PC-9 (cell line): ENCODE measurements at regions not wholly inside any gene's neighbourhood (a gene's known extent, or its start where the extent isn't known, plus 50 kb on each side); places are given as distances from the start of the nearest gene placed in this dataset.

Experiments
- EZH2 ChIP-seq: fragments of 200-600 bp; sonication (generic); IDR thresholded peaks from 2 replicates; pipeline ENCODE4 v1.8.0; 2017; ENCODE audit warnings: antibody characterized with exemption, low read depth
- TF ChIP-seq, protein P1 (sequence below): fragments of 200-600 bp; sonication (generic); conservative IDR thresholded peaks from 2 replicates; pipeline ENCODE4 v1.6.1; 2017; ENCODE audit warnings: mixed run types, antibody characterized with exemption, mild to moderate bottlenecking, moderate library complexity

DNA sequence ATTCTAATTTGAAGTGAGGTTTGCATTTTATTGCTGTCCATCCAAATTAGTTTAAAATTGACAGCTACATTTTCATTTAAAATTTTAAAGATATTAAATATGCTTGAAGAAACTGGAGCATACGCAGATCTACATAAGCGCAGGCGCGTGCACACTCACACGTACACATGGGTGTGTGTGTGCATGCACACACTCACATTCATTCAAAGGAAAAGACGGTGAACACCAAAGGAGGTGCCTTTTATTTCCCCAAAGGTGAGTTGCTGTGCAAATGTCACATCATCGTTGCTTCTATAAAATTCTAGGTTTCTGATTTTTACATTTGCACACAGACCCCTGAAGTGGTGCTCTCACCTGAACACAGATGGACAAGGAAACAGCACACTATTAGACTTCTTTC lies 194.2 kb downstream of the GRB14 start:
- TF ChIP-seq, protein P1, sequence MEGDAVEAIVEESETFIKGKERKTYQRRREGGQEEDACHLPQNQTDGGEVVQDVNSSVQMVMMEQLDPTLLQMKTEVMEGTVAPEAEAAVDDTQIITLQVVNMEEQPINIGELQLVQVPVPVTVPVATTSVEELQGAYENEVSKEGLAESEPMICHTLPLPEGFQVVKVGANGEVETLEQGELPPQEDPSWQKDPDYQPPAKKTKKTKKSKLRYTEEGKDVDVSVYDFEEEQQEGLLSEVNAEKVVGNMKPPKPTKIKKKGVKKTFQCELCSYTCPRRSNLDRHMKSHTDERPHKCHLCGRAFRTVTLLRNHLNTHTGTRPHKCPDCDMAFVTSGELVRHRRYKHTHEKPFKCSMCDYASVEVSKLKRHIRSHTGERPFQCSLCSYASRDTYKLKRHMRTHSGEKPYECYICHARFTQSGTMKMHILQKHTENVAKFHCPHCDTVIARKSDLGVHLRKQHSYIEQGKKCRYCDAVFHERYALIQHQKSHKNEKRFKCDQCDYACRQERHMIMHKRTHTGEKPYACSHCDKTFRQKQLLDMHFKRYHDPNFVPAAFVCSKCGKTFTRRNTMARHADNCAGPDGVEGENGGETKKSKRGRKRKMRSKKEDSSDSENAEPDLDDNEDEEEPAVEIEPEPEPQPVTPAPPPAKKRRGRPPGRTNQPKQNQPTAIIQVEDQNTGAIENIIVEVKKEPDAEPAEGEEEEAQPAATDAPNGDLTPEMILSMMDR = no peak
- TF ChIP-seq EZH2 = no peak
